H1 (cell line): ENCODE measurements at regions not wholly inside any gene's neighbourhood (a gene's known extent, or its start where the extent isn't known, plus 50 kb on each side); places are given as distances from the start of the nearest gene placed in this dataset.

Experiments used
- KDM5A ChIP-seq: fragments of 200-600 bp; IDR thresholded peaks from 2 replicates; pipeline ENCODE4 v1.7.1; 2012; ENCODE audit warnings: mild to moderate bottlenecking, low read length, inconsistent platforms, mixed read lengths
- SIX5 ChIP-seq: IDR thresholded peaks from 2 replicates; pipeline ENCODE4 v1.6.1; 2011; ENCODE audit warnings: mild to moderate bottlenecking, low read depth, low read length

DNA sequence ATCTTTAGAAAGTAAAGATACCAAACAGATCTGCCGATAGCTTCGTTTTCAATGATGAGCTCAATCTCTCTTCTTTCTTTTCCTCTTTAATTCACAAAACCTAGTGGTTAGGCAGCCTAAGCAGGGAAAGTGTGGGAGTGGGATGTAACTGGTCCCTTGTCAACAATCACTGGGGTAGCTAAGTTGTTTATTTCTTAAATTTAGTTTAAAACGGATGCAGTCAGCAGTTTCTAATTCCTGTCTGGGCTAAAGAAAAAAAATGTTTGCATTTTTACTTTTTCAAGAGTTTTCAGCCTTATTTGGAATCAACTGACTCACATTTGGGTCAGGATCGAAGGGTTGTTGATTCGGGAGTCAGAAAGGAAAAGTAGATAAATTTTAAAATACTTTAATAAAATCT, 137.7 kb upstream of the TACR1 start (continued):
- TF ChIP-seq SIX5 (no peak), KDM5A (no peak)
